A673 (cell line): ENCODE measurements at regions not wholly inside any gene's neighbourhood (a gene's known extent, or its start where the extent isn't known, plus 50 kb on each side); places are given as distances from the start of the nearest gene placed in this dataset.

Experiments used
- EZH2 ChIP-seq: fragments of 200-600 bp; sonication (generic); IDR thresholded peaks from 2 replicates; pipeline ENCODE4 v1.6.1; 2017; ENCODE audit warnings: borderline replicate concordance, low read depth, mild to moderate bottlenecking, mixed read lengths, antibody characterized with exemption, low read length; ENCODE audit not compliant: poor library complexity, severe bottlenecking
- TF ChIP-seq, protein P1 (sequence below): fragments of 300-800, 200-600 bp; sonication (generic); conservative IDR thresholded peaks from 2 replicates; pipeline ENCODE4 v1.5.1; 2017; ENCODE audit warnings: low read depth, mild to moderate bottlenecking, antibody characterized with exemption, low read length, moderate library complexity, mixed read lengths

DNA sequence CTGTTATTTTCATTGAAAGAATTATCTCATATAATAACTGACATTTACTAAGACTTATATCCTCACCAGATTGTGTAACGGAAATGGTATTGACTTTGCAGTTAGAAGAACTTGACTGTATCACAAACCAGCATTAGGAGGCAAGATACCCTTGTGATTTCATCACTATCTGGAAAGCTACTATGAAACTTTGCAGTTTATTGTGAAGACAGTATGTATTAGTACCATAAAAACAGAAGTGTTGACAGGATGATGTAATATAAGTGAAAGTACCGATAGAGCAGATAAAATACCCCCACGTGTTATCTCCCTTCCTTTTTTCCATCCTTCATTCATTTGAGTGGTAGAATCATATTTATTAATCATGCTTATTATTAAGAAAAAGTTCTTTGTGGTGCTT lies 365.7 kb upstream of the KLHL1 start:
- TF ChIP-seq, protein P1, sequence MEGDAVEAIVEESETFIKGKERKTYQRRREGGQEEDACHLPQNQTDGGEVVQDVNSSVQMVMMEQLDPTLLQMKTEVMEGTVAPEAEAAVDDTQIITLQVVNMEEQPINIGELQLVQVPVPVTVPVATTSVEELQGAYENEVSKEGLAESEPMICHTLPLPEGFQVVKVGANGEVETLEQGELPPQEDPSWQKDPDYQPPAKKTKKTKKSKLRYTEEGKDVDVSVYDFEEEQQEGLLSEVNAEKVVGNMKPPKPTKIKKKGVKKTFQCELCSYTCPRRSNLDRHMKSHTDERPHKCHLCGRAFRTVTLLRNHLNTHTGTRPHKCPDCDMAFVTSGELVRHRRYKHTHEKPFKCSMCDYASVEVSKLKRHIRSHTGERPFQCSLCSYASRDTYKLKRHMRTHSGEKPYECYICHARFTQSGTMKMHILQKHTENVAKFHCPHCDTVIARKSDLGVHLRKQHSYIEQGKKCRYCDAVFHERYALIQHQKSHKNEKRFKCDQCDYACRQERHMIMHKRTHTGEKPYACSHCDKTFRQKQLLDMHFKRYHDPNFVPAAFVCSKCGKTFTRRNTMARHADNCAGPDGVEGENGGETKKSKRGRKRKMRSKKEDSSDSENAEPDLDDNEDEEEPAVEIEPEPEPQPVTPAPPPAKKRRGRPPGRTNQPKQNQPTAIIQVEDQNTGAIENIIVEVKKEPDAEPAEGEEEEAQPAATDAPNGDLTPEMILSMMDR = no peak
- TF ChIP-seq EZH2 = no peak
